GM21423 (cell line): ENCODE measurements at regions not wholly inside any gene's neighbourhood (a gene's known extent, or its start where the extent isn't known, plus 50 kb on each side); places are given as distances from the start of the nearest gene placed in this dataset.

Experiments used
- ATAC-seq: cut with Tn5 transposase; IDR thresholded peaks from one replicate; pipeline ENCODE4 v1.9.1; 2021; ENCODE audit warnings: mild to moderate bottlenecking, moderate library complexity; ENCODE audit not compliant: unreplicated experiment

DNA sequence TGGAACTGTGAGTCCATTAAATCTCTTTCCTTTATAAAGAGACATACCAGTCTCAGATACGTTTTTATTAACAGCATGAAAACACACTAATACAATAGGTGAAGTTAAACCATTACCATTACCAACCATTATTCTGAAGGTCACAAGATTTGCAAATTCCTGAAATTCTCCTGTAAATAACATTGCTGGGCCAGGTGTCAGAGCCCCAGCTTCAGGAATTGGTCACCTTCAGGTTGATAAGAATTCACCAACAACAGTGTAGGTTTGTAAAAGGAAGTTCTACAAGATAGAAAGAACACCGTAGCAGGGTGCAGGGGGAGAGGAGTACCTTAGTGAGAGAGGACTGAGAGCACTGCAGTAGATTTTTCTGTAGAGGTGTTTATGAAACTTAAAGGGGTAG is 644.3 kb downstream of the CDY2B start:
- no peak for ATAC-seq

DNA sequence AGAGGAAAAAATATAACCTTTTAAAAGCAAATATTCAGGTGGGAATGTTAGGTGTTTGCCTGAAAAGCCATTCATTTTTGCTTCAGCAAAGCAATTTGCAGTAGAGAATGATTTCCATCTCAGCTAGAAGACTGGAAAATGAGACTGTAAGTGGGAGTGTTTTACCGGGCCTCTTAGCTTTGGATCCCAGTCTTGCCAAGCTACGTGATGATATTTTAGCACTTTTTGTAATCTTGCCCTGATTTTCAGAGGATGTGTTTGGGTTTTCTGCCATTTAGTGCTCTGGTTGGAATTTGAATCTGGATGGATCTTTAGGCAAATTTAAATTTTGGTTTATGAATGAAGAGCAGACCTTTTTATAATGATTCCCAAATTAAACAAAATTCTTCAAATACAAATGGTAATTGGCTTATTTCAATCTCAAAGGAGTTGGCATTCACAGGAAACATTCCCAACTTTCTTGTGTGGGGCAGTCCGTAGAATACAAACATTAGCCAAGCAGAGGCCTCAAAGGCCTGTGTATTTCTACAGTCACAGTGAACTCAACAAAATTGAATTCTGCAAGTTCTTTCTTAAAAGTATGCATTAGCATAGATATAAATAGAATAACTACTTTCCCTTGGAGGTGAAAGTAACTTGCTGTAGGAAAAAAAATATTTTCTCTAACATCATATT is 646.4 kb downstream of the CDY2B start:
- ATAC-seq, result no peak

DNA sequence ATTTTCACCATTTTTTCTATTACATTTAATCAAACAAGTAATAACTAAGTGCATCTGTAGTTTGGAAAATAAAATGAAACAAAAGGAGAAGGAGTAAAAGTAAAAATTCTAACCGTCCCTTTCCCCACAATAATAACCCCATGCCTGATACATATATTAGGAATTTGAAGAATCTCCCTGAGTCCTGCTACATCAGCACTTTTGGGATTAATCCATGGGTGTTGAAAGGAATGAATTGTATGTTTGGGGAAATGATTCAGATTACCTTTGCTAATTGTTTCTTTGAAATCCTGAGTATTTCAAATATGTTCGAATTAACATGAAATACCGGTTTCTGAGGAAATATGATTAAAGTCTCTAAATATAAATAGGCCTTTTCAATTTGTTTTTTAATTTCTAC is 648.0 kb downstream of the CDY2B start:
- ATAC-seq, result no peak

DNA sequence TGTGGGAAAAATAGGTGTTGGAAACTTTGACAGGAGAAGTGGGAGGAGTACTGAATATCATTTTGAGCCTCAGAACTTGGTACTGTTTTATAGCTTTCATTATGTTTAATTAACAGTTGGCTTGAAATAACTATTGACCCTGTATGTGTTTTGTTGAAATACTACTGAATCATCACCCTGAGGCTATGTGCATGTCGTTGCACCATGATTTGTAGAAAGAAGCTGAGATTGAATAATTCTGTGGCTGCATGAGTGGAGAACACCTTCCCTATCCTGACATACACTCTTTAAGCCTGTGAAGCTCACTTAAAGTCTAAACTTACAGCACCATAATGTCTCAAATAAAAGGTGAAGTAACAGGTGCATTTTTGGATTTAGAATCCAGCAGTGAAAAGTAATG is 656.5 kb downstream of the CDY2B start:
- ATAC-seq, result no peak

DNA sequence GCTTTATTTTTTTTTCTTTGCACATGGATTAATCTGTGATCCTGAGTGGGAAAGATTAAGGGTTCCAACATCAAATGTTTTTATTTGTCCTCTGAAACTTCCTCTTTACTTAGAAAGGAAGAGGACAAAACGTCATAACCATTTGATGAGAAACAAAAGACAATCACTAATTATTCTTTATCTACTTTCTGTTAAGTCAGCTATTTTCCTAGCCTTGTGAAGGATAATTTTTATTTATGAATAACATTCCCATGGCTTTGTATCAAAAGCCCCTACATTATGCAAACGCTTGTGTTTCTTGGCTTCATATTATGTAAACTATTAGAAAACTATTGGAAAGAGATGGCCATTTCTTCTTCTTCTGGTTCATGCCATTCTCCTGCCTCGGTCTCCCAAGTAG is 677.6 kb downstream of the CDY2B start:
- no peak for ATAC-seq

DNA sequence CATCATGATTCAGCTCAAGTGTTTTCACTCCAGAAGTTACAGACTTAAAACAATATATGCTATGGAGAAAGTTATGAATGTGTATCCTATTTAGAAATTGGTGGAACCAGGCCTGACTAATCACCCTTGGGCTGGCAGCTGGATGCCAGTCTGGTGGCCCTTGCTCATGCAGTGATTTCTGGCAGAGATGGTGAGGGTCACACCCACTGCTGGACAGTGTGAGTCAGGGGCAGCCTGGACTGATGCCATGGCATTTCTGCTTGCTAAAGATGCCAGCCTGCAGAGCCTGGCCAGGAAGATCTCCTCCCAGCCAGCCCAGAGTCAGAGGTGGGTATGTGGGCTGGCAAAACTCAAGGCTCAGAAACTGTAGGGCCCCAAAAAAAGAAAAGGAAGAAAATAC is 695.7 kb downstream of the CDY2B start:
- no peak for ATAC-seq

DNA sequence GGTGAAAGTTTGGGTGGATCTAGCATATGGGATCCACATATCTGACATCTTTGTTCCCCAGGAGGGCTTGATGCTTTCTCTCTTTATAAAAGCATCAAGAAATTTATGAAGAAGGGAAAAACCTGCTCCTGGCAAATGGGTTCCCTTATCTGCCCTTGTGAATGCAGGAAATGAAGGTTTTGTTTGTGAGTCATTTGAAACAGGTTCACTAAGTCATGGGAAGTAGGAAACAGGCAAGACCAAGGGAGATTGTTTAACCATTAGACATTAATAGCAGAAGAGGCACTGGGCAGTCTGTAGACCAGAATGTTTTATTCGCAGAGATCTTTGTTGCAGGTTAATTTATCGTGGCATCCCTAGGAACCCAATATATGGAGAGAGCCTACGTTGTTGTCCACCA is 713.1 kb downstream of the CDY2B start:
- no peak for ATAC-seq

DNA sequence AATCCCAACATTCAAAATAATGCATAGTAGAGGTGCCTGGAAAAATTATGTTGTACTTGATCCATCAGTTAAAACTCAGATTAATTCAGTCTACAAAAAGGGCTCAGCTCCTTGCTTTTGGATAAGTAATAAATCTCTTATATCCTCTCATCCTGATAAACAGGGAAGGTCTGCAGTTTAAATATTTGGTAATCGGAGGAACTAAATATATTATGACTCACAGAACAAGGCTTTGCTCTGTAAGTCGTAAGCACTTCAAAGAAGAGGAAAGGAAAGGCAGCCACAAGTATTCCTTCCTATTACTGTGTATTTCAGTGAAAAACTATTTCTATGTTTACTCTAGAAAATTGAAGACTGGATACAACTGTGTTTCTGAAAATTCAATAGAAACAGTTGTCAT is 757.9 kb downstream of the CDY2B start:
- no peak for ATAC-seq

DNA sequence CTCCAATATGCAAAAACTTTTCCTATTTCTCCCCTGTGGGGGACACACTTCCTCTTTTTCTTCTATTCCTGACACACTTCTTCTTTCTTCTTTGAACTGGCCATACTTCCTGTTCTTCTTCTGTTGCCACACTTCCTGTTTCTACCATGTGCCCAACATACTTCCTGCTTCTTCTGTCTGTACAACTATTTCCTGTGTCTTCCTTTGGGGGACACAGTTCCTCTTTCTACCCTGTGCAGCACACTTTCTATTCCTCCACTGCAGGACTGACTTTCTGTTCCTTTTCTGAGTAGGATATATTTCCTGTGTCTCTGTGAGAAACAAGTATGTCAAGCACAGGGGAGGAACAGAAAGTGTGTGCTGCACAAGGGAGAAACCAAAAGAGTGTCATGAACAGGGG is 794.7 kb downstream of the CDY2B start:
- no peak for ATAC-seq

DNA sequence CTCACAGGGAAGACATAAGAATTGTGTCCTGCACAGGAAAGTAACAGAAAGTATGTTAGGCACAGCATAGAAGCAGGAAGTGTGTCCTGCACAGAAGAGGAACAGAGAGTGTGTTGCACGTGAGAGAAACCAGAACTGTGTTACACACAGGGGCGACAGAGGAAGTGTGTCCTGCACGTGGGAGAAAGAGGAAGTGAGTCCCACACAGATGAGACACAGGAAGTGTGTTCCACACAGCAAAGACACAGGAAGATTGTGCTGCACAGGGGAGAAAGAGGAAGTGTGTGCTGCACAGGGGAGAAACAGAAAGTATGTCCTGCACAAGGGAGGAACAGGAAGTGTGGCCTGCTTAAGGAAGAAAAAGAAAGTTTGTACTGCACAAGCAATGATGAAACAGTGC is 800.1 kb downstream of the CDY2B start:
- no peak for ATAC-seq

DNA sequence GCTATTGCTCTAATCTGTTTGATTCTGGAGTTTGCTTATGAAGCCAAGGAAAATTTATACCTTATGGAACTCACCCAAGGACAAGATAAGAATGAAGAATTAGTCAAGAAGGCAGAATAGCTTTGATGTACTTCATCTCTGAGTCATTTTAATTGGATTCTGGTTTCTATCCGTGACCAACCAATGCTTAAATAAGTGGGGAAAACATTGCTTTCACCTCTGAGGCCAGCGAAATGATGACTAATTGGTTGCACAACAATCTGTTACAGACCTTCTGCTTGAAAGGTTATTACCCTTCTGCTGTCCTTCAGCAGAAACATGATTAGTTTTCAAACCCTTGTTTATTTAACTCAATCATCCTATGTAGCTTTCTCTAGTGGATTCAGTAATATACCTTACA is 812.7 kb downstream of the CDY2B start:
- no peak for ATAC-seq

DNA sequence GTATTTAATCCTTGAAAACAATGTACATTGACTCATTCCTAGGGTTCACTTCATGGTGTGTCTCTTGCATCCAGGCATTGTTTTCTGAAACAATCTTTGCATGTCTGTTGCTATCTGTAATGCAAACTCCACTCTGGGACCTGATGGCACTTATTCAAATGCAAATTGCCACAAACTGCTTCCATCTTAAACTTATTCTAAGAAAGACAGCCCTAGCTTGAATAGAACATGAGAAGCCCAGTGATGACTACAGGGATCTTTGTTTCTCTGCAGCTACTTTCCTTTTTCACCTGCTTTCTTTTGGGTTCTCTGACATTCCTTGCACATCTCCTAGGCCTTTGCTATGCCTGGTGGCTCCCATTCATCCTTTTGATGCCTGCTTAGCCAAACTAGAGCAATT is 827.0 kb downstream of the CDY2B start:
- no peak for ATAC-seq

DNA sequence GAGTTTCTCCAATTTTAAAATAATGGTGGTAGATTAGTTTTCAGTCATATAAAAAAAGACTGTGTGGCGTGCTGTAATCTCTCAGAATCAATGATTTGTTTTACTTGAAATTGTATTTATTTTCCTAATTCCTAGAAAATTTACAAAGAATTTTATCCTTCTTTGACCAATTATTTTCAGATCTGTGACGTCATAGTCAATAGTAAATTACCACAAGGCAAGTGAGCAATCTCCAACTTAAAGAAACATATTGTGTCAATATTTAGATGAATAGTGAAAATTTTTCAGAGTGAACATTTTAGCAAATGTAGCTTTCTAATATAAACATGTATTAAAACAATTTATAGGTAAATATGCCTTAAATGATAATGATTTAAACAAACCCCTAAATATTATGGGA is 829.6 kb downstream of the CDY2B start:
- no peak for ATAC-seq

DNA sequence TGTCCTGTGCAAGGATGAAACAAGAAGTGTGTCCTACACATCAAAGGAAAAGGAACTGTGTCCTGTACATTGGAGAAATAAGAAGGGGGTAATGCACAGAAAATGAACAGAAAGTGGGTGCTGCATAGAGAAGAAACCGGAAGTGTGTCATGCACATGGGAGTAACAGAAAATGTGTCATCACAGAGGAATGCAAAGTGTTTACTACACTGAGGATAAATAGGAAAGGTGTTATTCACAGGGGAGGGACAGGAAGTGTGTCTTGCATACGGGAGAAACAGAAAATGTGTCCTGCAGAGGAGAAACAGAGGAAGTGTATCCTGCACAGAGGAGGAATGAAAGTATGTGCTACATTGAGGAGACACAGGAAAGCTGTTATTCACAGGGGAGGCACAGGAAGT is 834.9 kb downstream of the CDY2B start:
- no peak for ATAC-seq

DNA sequence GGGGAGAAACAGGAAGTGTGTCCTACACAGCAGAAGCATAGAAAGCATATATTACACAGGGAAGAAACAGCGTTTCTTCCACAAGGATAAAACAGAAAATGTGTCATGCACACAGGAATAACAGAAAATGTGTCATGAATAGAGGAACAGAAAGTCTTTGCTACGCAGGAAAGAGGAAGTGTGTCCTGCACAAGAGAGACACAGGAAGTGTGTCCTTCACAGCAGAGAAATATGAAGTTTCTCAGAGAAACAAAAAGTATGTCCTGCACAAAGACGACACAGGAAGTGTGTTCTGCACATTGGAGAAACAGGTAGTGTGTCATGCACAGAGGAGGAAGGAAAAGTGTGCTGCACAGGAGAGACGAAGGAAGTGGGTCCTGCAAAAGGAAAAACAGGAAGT is 835.3 kb downstream of the CDY2B start:
- ATAC-seq, result no peak

DNA sequence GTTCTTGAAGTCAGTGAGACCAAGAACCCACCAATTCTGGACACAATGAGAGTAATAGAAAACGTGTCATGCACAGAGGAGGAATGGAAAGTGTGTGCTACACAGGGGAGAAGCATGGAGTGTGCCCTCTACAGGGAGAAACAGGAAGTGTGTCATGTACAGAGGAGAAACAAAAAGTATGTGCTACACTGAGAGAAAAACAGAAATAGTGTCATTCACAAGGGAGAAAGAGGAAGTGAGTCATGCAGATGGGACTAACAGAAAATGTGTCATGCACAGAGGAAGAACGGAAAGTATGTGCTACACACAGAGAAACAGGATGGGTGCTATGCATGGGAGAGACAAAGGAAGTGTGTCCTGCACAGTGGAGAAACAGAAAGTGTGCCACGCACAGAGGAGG is 835.7 kb downstream of the CDY2B start:
- no peak for ATAC-seq

DNA sequence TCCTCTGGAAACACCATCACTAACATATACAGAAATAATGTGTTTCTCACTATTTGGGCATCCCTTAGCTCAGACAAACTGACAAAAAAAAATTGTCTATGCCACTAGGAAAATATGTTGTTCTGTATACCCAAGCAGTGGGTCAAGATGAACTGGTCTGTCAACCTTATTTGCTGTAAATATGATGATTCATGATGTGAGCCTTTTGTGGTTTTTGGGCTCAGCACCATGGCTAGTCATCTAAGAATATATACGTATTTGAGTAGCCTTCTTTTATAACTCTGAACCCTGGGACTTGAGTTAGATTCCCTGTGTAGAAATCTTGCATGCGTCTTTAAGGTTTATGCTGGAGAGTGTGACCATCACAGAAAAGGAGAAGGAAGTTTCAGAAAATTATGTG is 841.6 kb downstream of the CDY2B start:
- ATAC-seq, result no peak

DNA sequence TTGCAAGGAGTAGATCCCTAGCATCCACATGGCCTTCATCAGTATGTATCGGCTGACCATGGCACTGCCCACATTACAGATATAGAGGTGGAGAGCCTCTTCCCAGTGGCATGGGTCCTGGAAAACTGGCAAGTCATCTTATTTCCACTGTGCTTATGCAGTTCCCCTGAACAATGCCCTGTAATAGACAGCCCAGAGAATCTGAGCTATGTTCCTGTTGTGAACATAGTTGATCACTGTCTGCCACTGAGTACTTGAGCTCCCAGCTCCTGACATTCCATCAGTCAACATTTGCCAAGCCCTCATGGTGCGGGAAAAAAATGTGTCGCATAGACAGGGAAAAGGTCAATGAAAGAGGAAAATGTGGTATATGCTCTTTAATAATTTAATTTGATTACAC is 861.9 kb downstream of the CDY2B start:
- ATAC-seq, result no peak

DNA sequence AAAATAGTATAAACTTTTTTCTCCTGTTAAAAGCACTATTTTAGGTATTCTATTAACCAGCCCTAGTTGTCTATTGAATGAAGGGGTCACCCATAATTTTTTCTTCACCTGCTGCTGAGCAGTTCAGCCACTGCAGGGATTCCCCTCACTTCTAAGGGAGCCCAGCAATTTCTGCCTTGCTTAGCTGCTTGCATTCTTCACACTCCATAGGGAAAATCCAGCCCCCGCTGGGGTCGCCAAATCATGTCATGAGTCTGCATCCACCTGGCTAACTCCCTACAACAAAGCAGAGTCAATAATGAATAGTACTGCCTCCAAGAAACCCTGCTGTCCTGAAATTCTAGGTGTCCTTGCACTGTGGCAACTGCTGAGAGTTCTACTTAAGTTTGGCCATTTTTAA is 886.5 kb downstream of the CDY2B start:
- ATAC-seq, result no peak

DNA sequence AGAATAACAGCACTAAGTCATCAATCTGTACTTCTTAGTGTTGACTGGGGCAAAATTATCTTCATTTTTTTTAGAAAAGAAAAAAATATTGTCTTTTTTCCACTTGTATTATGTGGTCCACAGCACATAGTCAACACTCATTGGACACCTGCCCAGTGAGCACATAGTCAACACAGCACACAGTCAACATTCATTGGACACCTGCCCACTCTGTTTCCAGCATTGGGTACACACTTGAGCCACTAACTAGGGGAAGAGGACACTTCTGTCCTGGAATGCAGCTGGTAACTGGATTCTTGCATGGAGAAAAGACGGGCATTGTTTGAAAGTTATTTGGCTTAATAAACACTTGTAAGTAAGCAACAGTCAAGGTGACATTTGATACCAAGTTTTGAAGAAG is 898.2 kb downstream of the CDY2B start:
- ATAC-seq, result no peak

DNA sequence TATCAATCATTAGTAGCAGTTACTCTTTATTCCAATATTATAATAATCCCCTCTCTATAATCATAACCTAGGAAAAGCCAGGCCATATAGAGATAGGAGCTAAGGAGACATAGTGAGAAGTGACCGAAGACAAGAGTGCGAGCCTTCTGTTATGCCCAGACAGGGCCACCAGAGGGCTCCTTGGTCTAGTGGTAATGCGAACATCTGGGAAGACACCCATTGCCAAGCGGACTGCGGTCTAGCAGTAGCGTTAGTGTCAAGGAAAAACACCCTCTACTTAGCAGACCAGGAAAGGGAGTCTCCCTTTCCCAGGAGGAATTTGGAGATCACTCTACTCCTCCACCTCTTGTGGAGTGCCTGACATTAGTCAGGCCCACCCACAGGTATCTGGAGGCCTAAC is 920.9 kb downstream of the CDY2B start:
- ATAC-seq, result no peak

DNA sequence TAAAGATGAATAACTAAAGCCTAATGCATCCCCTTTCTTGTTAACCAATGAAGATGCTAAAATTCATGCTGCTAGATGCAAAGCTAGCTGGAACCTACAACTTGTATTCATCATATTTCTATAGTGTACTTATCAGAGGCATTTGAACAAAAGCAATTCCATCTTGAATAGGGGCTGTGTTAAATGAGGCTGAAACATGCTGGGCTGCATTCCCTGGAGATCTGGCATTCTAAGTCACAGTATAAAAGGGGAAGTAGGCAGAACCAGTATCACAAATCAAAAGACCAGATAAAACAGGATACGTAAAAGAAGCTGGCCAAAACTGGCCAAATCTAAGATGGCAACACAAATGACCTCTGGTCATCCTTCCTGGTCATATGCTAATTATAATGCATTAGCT is 932.8 kb downstream of the CDY2B start:
- ATAC-seq, result no peak
